ENCODE measurements at regions not wholly inside any gene's neighbourhood (a gene's known extent, or its start where the extent isn't known, plus 50 kb on each side); places are given as distances from the start of the nearest gene placed in this dataset.
"Not testable (repeated sequence)": the region's sequence is repeated elsewhere in the genome, so short reads cannot be mapped to it uniquely, and the experiment has no call there.

DNA sequence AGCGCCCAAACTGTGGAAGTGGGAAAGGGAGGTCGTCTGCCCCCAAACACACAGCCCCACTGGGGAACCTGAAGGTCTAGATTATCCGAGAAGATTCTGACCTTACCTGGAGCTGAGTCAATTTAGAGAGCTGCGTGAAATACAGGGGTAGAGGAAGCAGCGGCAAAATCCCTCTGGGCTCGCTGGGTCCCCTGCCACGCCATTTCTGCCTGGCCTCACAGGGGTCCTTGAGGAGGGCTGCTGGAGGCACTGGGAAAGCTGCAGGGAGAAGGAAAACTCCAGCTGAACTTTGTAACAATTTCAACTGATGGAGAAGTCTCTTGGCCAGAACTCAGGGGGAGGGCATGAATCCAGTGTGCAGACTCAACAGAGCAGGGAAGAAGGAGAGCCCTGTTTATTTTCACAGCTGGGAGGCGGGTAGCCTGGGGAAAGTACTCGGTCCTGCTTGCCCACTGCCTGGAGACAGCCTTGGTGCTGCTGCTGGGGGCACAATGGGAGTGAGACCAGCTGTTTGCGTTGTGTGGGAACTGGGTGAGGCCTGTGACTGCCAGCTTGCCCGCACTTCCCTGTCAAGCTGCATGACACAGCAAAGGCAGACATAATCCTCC lies 93.2 kb upstream of the MAPK10 start:
- H3K36me3 Mint-ChIP-seq (ENCODE audit: low read depth): no peaks in the 10 kb centered on the region
- no peak for DNase-seq (ENCODE audit: low spot score)
- no peaks in the 10 kb centered on the region for H3K27me3 Mint-ChIP-seq (ENCODE audit: low read depth)
- peaks cover 58% of the 10 kb centered on the region for H3K4me1 Mint-ChIP-seq (ENCODE audit: low read depth)
- TF ChIP-seq, protein P1, sequence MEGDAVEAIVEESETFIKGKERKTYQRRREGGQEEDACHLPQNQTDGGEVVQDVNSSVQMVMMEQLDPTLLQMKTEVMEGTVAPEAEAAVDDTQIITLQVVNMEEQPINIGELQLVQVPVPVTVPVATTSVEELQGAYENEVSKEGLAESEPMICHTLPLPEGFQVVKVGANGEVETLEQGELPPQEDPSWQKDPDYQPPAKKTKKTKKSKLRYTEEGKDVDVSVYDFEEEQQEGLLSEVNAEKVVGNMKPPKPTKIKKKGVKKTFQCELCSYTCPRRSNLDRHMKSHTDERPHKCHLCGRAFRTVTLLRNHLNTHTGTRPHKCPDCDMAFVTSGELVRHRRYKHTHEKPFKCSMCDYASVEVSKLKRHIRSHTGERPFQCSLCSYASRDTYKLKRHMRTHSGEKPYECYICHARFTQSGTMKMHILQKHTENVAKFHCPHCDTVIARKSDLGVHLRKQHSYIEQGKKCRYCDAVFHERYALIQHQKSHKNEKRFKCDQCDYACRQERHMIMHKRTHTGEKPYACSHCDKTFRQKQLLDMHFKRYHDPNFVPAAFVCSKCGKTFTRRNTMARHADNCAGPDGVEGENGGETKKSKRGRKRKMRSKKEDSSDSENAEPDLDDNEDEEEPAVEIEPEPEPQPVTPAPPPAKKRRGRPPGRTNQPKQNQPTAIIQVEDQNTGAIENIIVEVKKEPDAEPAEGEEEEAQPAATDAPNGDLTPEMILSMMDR (IDR thresholded peaks at IDR 0.05): no peak
- peak overlapping the region; percentile 93 for H3K27ac Mint-ChIP-seq (ENCODE audit: unreplicated experiment)
- peaks cover 4% of the 10 kb centered on the region for H3K9me3 Mint-ChIP-seq (ENCODE audit: low read depth)
- H3K4me3 Mint-ChIP-seq (ENCODE audit: unreplicated experiment): peak overlapping the region; percentile 71

DNA sequence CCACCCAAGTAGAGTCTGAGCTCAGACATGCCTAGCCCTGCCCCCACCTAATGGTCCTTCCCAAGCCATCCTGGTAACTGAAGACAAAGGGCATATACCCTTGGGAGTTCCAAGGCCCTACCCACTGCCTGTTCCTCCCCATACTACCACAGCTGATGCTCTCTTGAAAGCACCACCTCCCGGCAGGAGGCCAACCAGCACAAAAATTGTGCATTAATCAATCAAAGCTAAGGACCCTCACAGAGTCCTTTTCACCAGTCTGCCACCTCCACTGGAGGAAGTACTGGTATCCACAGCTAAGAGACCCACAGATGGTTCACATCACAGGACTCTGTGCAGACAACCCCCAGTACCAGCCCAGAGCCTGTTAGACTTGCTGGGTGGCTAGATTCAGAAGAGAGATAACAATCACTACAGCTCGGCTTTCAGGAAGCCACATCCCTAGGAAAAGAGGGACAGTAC lies 93.8 kb upstream of the MAPK10 start:
- not testable (repeated sequence) for H3K27me3 Mint-ChIP-seq (ENCODE audit: low read depth); DNase-seq (ENCODE audit: low spot score); H3K9me3 Mint-ChIP-seq (ENCODE audit: low read depth); H3K36me3 Mint-ChIP-seq (ENCODE audit: low read depth); H3K4me3 Mint-ChIP-seq (ENCODE audit: unreplicated experiment)
- peak overlapping the region; percentile 82 for H3K27ac Mint-ChIP-seq (ENCODE audit: unreplicated experiment)
- TF ChIP-seq, protein P1 (IDR thresholded peaks at IDR 0.05): peak; percentile 11
- H3K4me1 Mint-ChIP-seq (ENCODE audit: low read depth): peaks cover 55% of the 10 kb centered on the region

DNA sequence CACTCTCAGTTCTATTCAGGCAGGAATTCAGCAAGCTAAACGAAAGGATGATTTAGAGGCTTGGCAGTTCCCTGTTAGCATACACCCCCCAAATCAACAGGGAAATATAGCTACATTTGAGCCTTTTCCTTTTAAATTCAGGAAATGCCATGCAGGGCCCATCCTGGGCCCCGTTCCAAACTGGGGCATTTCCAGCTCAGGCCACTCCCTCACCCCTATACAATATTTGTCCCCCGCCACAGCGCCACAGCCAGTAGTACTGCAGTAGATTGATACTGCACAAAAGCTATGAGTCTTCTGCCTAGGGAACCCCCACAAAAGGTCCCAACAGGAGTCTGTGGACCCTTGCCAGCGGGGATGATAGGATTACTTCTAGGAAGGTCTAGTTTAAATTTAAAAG lies 102.0 kb upstream of the MAPK10 start:
- DNase-seq (ENCODE audit: low spot score): no peak
- H3K4me1 Mint-ChIP-seq (ENCODE audit: low read depth): peaks cover 2% of the 10 kb centered on the region
- peaks cover 12% of the 10 kb centered on the region for H3K9me3 Mint-ChIP-seq (ENCODE audit: low read depth)
- no peak overlapping the region for H3K27ac Mint-ChIP-seq (ENCODE audit: unreplicated experiment)
- no peaks in the 10 kb centered on the region for H3K27me3 Mint-ChIP-seq (ENCODE audit: low read depth)
- no peak overlapping the region for H3K4me3 Mint-ChIP-seq (ENCODE audit: unreplicated experiment)
- peaks cover 3% of the 10 kb centered on the region for H3K36me3 Mint-ChIP-seq (ENCODE audit: low read depth)
- TF ChIP-seq, protein P1 (IDR thresholded peaks at IDR 0.05): no peak

DNA sequence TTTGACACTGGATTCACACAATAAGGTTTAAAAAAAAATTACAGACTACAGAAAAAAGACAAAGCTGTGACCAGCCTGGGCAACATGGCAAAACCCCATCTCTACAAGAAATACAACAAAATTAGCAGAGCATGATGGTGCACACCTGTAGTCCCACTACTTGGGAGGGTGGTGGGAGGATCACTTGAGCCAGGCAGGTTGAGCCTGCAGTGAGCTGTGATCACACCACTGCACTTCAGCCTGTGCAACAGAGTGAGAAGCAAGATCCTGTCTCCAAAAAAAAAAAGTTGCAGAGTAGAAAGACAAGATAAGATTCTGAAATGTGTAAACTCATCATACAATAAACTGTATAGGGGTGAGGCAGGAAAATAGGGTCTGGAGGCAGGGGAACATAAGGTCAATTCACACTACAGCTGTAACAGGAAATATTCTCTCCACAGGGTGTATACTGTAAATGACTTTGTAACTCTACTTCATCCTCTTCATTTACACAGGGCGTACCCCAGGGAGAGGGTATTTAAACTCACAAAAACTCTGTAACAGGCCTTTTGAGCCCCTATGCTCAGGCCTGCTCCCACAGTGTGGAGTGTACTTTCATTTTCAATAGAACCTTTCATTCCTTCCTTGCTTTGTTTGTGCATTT lies 112.6 kb upstream of the MAPK10 start:
- H3K4me3 Mint-ChIP-seq (ENCODE audit: unreplicated experiment): no peak overlapping the region
- no peak for DNase-seq (ENCODE audit: low spot score)
- no peaks in the 10 kb centered on the region for H3K27me3 Mint-ChIP-seq (ENCODE audit: low read depth)
- H3K27ac Mint-ChIP-seq (ENCODE audit: unreplicated experiment): no peak overlapping the region
- no peaks in the 10 kb centered on the region for H3K9me3 Mint-ChIP-seq (ENCODE audit: low read depth)
- H3K4me1 Mint-ChIP-seq (ENCODE audit: low read depth): peaks cover 9% of the 10 kb centered on the region
- TF ChIP-seq, protein P1 (IDR thresholded peaks at IDR 0.05): no peak
- no peaks in the 10 kb centered on the region for H3K36me3 Mint-ChIP-seq (ENCODE audit: low read depth)

DNA sequence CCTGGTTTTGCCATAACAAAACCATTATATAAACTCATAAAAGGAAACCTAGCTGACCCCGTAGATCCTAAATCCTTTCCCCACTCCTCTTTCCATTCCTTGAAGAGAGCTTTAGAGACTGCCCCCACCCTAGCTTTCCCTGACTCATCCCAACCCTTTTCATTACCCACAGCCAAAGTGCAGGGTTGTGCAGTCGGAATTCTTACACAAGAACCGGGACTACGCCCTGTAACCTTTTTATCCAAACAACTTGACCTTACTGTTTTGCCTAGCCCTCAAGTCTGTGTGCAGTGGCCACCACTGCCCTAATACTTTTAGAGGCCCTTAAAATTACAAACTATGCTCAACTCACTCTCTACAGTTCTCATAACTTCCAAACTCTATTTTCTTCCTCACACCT lies 116.0 kb upstream of the PTPN13 start:
- peaks cover 23% of the 10 kb centered on the region for H3K4me1 Mint-ChIP-seq (ENCODE audit: low read depth)
- DNase-seq (ENCODE audit: low spot score); H3K27ac Mint-ChIP-seq (ENCODE audit: unreplicated experiment); H3K4me3 Mint-ChIP-seq (ENCODE audit: unreplicated experiment); H3K9me3 Mint-ChIP-seq (ENCODE audit: low read depth); H3K27me3 Mint-ChIP-seq (ENCODE audit: low read depth); H3K36me3 Mint-ChIP-seq (ENCODE audit: low read depth): not testable (repeated sequence)

DNA sequence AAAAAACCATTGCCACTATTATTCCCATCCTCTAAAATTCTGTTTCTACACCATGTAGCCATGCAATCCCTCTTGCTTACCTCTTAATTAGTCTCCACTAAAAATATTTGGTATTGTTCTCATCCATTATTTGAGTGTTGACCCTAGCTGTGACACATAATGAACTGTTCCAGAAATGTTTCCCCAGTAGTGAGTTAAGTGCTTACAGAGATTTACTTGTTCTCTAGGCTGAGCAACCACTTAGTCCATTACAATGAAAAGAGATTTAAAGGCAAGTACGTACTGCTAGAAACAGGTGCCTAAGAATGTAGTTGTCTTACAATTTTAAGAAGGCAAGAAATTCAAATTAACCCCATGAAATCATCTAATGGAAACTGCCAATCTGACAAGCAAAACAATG lies 112.7 kb upstream of the PTPN13 start:
- H3K36me3 Mint-ChIP-seq (ENCODE audit: low read depth): no peaks in the 10 kb centered on the region
- no peak overlapping the region for H3K4me3 Mint-ChIP-seq (ENCODE audit: unreplicated experiment)
- no peaks in the 10 kb centered on the region for H3K9me3 Mint-ChIP-seq (ENCODE audit: low read depth)
- no peak for DNase-seq (ENCODE audit: low spot score)
- peaks cover 28% of the 10 kb centered on the region for H3K4me1 Mint-ChIP-seq (ENCODE audit: low read depth)
- H3K27me3 Mint-ChIP-seq (ENCODE audit: low read depth): no peaks in the 10 kb centered on the region
- no peak overlapping the region for H3K27ac Mint-ChIP-seq (ENCODE audit: unreplicated experiment)
- TF ChIP-seq, protein P1 (IDR thresholded peaks at IDR 0.05): no peak

Data from chondrocyte (in vitro differentiated cells).